BE2C (cell line): ENCODE measurements at regions not wholly inside any gene's neighbourhood (a gene's known extent, or its start where the extent isn't known, plus 50 kb on each side); places are given as distances from the start of the nearest gene placed in this dataset.

Experiments used
- DNase-seq: peaks from one replicate; pipeline ENCODE4 v3.0.0-alpha.2; 2020
- H3K27me3 ChIP-seq: fragments of 250-450 bp; sonication (Bioruptor Pico); 2 replicates; pipeline ENCODE4 v1.5.1; 2020; ENCODE audit warnings: mild to moderate bottlenecking
- H3K36me3 ChIP-seq: fragments of 250-450 bp; sonication (Bioruptor Pico); 2 replicates; pipeline ENCODE4 v1.5.1; 2020; ENCODE audit warnings: mild to moderate bottlenecking
- H3K4me1 ChIP-seq: fragments of 250-450 bp; sonication (Bioruptor Pico); 2 replicates; pipeline ENCODE4 v1.5.1; 2020
- H3K4me3 ChIP-seq: 2 replicates; pipeline ENCODE4 v1.5.1; 2011; ENCODE audit warnings: low read depth, low read length
- H3K9me3 ChIP-seq: fragments of 250-450 bp; sonication (Bioruptor Pico); 2 replicates; pipeline ENCODE4 v1.5.1; 2020
- TF ChIP-seq, protein P1 (sequence below): IDR thresholded peaks from 2 replicates; pipeline ENCODE4 v1.5.1; 2012; ENCODE audit warnings: mild to moderate bottlenecking, low read depth, low read length

DNA sequence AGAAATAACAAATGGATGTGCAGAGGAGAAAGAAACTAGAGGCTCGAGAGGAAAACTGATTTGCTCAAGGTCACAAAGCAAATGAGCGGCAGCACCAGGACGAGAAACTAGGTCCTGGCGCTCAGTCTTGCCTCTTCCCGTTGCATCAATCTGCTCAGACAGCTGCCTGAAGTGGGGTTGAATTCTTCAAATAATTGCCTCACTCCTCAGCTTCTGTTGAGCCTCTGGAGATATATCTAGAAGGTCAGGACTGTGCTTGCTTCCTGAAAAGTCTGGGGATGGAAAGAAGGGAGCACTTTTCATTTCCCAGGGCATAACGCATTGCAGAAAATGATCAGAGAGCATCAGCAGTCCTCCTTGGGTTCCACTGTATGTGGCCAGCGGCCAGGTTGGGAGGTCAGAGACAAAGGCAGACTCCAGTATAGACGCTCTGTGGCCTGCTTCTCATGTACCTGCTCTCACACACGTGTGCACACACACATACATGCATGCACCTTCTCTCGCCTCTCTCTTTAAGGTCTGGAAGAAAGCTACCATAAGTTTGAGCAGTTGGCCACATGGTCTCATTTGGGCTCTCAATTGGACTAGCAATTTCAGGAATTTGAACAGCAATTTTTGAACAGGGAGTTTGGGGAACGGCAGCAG is 83.7 kb upstream of the DUSP5 start:
- TF ChIP-seq, protein P1, sequence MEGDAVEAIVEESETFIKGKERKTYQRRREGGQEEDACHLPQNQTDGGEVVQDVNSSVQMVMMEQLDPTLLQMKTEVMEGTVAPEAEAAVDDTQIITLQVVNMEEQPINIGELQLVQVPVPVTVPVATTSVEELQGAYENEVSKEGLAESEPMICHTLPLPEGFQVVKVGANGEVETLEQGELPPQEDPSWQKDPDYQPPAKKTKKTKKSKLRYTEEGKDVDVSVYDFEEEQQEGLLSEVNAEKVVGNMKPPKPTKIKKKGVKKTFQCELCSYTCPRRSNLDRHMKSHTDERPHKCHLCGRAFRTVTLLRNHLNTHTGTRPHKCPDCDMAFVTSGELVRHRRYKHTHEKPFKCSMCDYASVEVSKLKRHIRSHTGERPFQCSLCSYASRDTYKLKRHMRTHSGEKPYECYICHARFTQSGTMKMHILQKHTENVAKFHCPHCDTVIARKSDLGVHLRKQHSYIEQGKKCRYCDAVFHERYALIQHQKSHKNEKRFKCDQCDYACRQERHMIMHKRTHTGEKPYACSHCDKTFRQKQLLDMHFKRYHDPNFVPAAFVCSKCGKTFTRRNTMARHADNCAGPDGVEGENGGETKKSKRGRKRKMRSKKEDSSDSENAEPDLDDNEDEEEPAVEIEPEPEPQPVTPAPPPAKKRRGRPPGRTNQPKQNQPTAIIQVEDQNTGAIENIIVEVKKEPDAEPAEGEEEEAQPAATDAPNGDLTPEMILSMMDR, result no peak
- DNase-seq, result no peak
- no peaks in the 10 kb centered on the region for H3K27me3 ChIP-seq
- H3K9me3 ChIP-seq, result no peaks in the 10 kb centered on the region
- no peaks in the 10 kb centered on the region for H3K36me3 ChIP-seq
- peaks cover 8% of the 10 kb centered on the region; the same call in 1 of the 2 replicates for H3K4me1 ChIP-seq
- no peak overlapping the region for H3K4me3 ChIP-seq

GRCh38 chr10:110414548-110415309 is 83.0 kb upstream of the DUSP5 start:
- H3K4me3 ChIP-seq, result no peak overlapping the region
- TF ChIP-seq, protein P1, result no peak
- H3K36me3 ChIP-seq, result no peaks in the 10 kb centered on the region
- no peaks in the 10 kb centered on the region for H3K27me3 ChIP-seq
- H3K9me3 ChIP-seq, result no peaks in the 10 kb centered on the region
- H3K4me1 ChIP-seq, result peaks cover 8% of the 10 kb centered on the region; the same call in 1 of the 2 replicates
- DNase-seq, result no peak

GRCh38 chr10:110415809-110416208 is 81.9 kb upstream of the DUSP5 start:
- DNase-seq, result peak; percentile 24

GRCh38 chr10:110416776-110417711 is 80.7 kb upstream of the DUSP5 start:
- DNase-seq, result no peak
- no peaks in the 10 kb centered on the region for H3K27me3 ChIP-seq
- no peaks in the 10 kb centered on the region for H3K36me3 ChIP-seq
- H3K4me1 ChIP-seq, result peaks cover 14% of the 10 kb centered on the region
- H3K9me3 ChIP-seq, result no peaks in the 10 kb centered on the region
- H3K4me3 ChIP-seq, result no peak overlapping the region
- TF ChIP-seq, protein P1, result no peak

More at GRCh38 chr10:110415809-110416208, 81.9 kb upstream of the DUSP5 start:
- H3K4me3 ChIP-seq, result no peak overlapping the region
- TF ChIP-seq, protein P1, result no peak
- H3K9me3 ChIP-seq, result no peaks in the 10 kb centered on the region
- H3K4me1 ChIP-seq, result peaks cover 14% of the 10 kb centered on the region
- H3K27me3 ChIP-seq, result no peaks in the 10 kb centered on the region
- H3K36me3 ChIP-seq, result no peaks in the 10 kb centered on the region

DNA sequence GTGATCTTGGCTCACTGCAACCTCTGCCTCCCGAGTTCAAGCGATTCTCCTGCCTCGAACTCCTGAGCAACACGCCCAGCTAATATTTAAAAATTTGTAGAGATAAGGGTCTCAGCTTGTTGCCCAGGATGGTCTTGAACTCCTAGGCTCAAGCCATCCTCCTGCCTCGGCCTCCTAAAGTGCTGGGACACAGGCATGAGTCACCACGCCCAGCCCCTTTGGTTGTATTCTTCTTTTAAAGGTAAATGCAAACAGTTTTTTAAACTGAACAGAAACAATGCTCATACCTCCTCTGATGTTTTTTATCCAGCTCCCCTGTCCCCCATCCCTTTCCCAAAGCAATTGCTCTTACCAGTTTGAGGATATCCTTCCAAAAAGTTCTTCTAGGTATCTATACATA is 79.5 kb upstream of the DUSP5 start:
- no peaks in the 10 kb centered on the region for H3K36me3 ChIP-seq
- H3K27me3 ChIP-seq, result no peaks in the 10 kb centered on the region
- H3K4me1 ChIP-seq, result peaks cover 14% of the 10 kb centered on the region
- no peak overlapping the region for H3K4me3 ChIP-seq
- TF ChIP-seq, protein P1, result no peak
- no peak for DNase-seq
- no peaks in the 10 kb centered on the region for H3K9me3 ChIP-seq
